ENCODE measurements at regions not wholly inside any gene's neighbourhood (a gene's known extent, or its start where the extent isn't known, plus 50 kb on each side); places are given as distances from the start of the nearest gene placed in this dataset.

DNA sequence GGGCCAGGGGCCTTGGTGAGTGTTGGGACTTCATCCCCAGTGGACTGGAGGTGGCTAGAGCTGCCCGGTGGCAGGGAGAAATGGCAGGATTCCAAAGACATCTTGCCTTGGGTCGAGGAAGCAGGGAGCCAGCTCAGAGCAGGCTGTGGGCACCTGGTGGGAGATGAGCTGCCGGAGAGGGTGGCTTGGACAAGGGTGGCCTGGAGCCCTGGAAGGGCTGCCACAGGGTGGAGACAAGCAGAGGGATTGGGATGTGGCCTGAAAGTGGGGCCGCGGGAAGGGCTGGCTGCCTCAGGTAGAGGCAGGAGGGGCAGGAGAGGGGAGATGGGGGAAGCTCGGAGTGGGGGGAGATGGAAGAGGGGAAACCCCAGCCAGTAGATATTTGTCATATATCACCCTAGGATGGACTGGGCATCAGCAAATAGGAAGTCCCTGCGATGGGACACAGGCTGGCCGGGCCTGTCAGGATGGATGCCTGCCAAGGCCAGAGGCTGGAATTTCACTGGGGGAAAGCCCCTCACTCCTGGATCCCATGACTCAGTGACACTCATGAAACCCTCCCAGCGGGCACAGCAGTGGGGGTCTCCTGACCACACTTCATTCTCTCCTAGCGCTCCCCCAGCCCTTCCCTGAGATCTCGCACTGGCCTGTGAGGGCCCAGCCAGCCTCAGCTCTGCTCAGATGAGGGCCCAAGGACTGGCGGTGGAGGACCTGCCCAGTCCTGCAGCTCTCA is 72.0 kb upstream of the SHISAL1 start:
- no peak for DNase-seq (ENCODE audit: low read depth)
- TF ChIP-seq, protein P1, sequence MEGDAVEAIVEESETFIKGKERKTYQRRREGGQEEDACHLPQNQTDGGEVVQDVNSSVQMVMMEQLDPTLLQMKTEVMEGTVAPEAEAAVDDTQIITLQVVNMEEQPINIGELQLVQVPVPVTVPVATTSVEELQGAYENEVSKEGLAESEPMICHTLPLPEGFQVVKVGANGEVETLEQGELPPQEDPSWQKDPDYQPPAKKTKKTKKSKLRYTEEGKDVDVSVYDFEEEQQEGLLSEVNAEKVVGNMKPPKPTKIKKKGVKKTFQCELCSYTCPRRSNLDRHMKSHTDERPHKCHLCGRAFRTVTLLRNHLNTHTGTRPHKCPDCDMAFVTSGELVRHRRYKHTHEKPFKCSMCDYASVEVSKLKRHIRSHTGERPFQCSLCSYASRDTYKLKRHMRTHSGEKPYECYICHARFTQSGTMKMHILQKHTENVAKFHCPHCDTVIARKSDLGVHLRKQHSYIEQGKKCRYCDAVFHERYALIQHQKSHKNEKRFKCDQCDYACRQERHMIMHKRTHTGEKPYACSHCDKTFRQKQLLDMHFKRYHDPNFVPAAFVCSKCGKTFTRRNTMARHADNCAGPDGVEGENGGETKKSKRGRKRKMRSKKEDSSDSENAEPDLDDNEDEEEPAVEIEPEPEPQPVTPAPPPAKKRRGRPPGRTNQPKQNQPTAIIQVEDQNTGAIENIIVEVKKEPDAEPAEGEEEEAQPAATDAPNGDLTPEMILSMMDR (conservative IDR thresholded peaks at IDR 0.05; ENCODE audit: low read depth, low read length), result no peak
- no peak overlapping the region for H3K4me3 ChIP-seq (ENCODE audit: low read depth, low read length)

- no peak overlapping the region for H3K4me3 ChIP-seq (ENCODE audit: low read depth, low read length)
- no peak for DNase-seq (ENCODE audit: low read depth)
- TF ChIP-seq, protein P1 (conservative IDR thresholded peaks at IDR 0.05; ENCODE audit: low read depth, low read length), result no peak
Measured at GRCh38 chr22:44383652-44384562, 71.2 kb upstream of the SHISAL1 start.

GRCh38 chr22:44383064-44383575 is 70.4 kb upstream of the SHISAL1 start:
- TF ChIP-seq, protein P1 (conservative IDR thresholded peaks at IDR 0.05; ENCODE audit: low read depth, low read length), result no peak
- no peak for DNase-seq (ENCODE audit: low read depth)
- H3K4me3 ChIP-seq (ENCODE audit: low read depth, low read length), result no peak overlapping the region

DNA sequence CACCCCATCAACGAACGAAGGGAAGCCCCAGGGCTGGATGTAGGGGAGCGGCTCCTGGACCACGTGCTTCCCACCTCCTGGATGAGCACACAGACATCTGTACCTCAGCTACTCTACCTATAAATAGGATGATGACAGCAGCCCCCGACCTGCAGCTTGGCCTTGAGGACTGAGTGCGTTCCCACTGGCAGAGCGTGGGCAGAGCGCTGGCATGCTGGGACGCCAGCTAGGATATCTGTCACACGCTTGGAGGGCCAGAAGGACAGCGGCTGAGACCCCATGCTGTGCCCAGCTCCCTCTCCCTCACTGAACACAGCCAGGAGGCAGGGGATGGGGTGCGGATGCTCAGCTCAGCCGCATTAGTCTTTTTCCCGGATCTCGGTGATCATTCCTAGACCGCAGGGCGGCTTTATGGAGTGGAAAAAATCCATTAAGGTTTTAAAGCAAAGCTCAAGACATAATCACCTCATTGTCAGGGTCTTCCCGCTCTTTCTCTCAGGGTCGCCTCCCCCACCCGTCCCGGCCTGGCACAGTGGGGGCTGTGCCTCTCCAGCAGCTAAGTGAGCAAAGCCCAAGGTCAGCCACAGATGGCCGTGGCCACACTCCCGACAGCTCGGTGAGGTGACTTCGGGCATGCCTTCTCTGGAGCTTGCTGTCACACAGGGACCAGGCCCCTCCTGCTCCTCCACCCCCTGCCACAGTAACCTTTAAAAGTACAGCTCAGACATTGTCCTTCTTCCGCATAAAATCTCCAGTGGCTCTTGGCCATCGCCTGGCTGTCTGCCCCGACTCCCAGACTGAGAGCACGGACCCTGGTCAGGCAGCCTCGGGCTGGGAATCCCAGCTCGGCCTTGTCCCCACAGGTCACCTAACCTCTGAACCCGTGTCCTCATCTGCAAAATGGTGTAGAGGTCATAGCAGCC is 69.6 kb upstream of the SHISAL1 start:
- no peak overlapping the region for H3K4me3 ChIP-seq (ENCODE audit: low read depth, low read length)
- no peak for DNase-seq (ENCODE audit: low read depth)
- TF ChIP-seq, protein P1 (conservative IDR thresholded peaks at IDR 0.05; ENCODE audit: low read depth, low read length), result no peak

GRCh38 chr22:44381761-44382115 is 69.0 kb upstream of the SHISAL1 start:
- TF ChIP-seq, protein P1 (conservative IDR thresholded peaks at IDR 0.05; ENCODE audit: low read depth, low read length), result no peak
- H3K4me3 ChIP-seq (ENCODE audit: low read depth, low read length), result no peak overlapping the region
- DNase-seq (ENCODE audit: low read depth), result no peak

DNA sequence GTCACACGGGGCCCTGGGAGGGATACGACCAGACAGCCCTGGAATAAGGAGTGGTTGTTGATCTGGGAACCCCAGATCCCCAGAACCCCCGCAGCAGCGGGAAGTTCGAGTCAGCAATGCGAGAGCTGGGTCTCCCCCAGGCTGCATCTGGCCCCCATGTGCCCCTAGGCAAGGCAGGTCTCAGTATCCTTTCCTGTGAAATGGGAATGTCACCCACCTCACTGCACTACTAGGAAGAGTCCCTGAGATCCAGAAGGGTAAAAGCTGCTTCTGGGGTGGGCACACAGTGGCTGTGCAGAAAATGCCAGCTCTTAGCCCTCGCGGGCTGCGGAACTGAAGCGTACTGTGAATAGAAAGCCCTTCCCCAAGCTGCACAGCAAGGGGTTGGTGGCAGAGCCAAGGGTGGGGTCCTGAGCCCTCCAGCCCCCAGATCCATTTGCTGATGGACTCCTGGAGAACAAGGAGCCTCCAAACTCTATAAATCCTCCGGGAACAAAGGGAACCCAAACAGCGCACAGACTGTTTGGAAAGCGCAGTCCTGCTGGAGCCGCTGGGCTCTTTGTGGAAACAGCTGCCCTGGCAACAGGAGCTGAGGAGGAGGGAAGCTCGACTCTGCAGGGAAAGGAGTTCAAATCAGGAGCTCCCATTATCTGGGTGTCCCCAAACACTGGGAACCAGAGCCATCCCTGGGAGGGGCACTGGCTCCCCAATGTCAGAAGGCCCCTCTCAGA is 68.2 kb upstream of the SHISAL1 start:
- TF ChIP-seq, protein P1 (conservative IDR thresholded peaks at IDR 0.05; ENCODE audit: low read depth, low read length), result no peak
- DNase-seq (ENCODE audit: low read depth), result no peak
- no peak overlapping the region for H3K4me3 ChIP-seq (ENCODE audit: low read depth, low read length)

Data from epithelial cell of proximal tubule (primary cell).